IMR-90 (cell line): ENCODE measurements at regions not wholly inside any gene's neighbourhood (a gene's known extent, or its start where the extent isn't known, plus 50 kb on each side); places are given as distances from the start of the nearest gene placed in this dataset.

Experiments
- ATAC-seq: fragments of 200-7000 bp; cut with Tn5 transposase; 2 replicates; pipeline ENCODE4 v1.9.1; 2020; ENCODE audit warnings: low read depth, mild to moderate bottlenecking, moderate library complexity
- BruUV-seq: library from RNA; stranded (reverse); fragments of 400-500 nt; replicated peaks from 2 replicates; lab custom pipeline; 2021; lab: Mats Ljungman, UMichigan
- CTCF ChIA-PET: fragments of 300-600 bp; formaldehyde crosslinking; extraction: SDS; loops from one replicate; lab custom pipeline; 2021; ENCODE audit warnings: antibody characterized with exemption; lab: Yijun Ruan, JAX
- POLR2A ChIA-PET: fragments of 300-600 bp; sonication (Branson Sonifier 250); formaldehyde crosslinking; loops from one replicate; lab custom pipeline; 2022; ENCODE audit warnings: antibody characterized with exemption; ENCODE audit not compliant: unreplicated experiment; lab: Charles Lee
- DNase-seq: peaks from one replicate; pipeline ENCODE4 v3.0.0; 2013
- H2AFZ ChIP-seq: replicated peaks from 2 replicates; pipeline ENCODE3; 2013; ENCODE audit warnings: low read length, mild to moderate bottlenecking; ENCODE audit not compliant: poor library complexity
- H2AK5ac ChIP-seq: 2 replicates; pipeline ENCODE4 v1.6.1; 2013; ENCODE audit warnings: low read depth, low read length, inconsistent platforms
- H2AK9ac ChIP-seq: replicated peaks from 2 replicates; pipeline ENCODE3; 2013; ENCODE audit warnings: mild to moderate bottlenecking, low read depth, low read length, moderate library complexity; ENCODE audit not compliant: poor library complexity
- H2BK120ac ChIP-seq: 2 replicates; pipeline ENCODE4 v1.6.1; 2013; ENCODE audit warnings: low read depth, low read length, inconsistent platforms
- H2BK15ac ChIP-seq: 3 replicates; pipeline ENCODE4 v1.6.1; 2013; ENCODE audit warnings: low read depth, low read length, inconsistent platforms
- H2BK20ac ChIP-seq: 2 replicates; pipeline ENCODE4 v1.6.1; 2013; ENCODE audit warnings: low read depth, mild to moderate bottlenecking, inconsistent platforms, low read length, moderate library complexity
- H2BK5ac ChIP-seq: 2 replicates; pipeline ENCODE4 v1.6.1; 2013; ENCODE audit warnings: mild to moderate bottlenecking, low read depth, low read length, inconsistent platforms; ENCODE audit not compliant: poor library complexity, severe bottlenecking
- H3K14ac ChIP-seq: replicated peaks from 2 replicates; pipeline ENCODE4 v1.6.1; 2013; ENCODE audit warnings: low read depth, low read length, inconsistent platforms
- H3K18ac ChIP-seq: 2 replicates; pipeline ENCODE4 v1.6.1; 2013; ENCODE audit warnings: low read depth, low read length, control low read depth
- H3K23ac ChIP-seq: 2 replicates; pipeline ENCODE4 v1.6.1; 2013; ENCODE audit warnings: low read depth, low read length, inconsistent platforms
- H3K27ac ChIP-seq: 2 replicates; pipeline ENCODE4 v1.5.1; 2013; ENCODE audit warnings: mild to moderate bottlenecking, control low read depth, low read length; ENCODE audit not compliant: insufficient read depth
- H3K27me3 ChIP-seq: 2 replicates; pipeline ENCODE4 v1.6.1; 2013; ENCODE audit warnings: low read length; ENCODE audit not compliant: control insufficient read depth, insufficient read depth
- H3K36me3 ChIP-seq: 2 replicates; pipeline ENCODE4 v1.6.1; 2013; ENCODE audit warnings: low read length, mixed read lengths; ENCODE audit not compliant: control insufficient read depth, insufficient read depth
- H3K4ac ChIP-seq: 2 replicates; pipeline ENCODE4 v1.6.1; 2013; ENCODE audit warnings: low read depth, low read length, inconsistent platforms
- H3K4me1 ChIP-seq: 2 replicates; pipeline ENCODE4 v1.6.1; 2013; ENCODE audit warnings: low read length, mixed read lengths; ENCODE audit not compliant: control insufficient read depth, insufficient read depth
- H3K4me2 ChIP-seq: 2 replicates; pipeline ENCODE4 v1.6.1; 2013; ENCODE audit warnings: low read depth, mild to moderate bottlenecking, control low read depth, low read length, moderate library complexity
- H3K4me3 ChIP-seq: 2 replicates; pipeline ENCODE4 v1.5.1; 2013; ENCODE audit warnings: low read depth, mild to moderate bottlenecking, control low read depth, low read length, moderate library complexity; ENCODE audit not compliant: insufficient read depth
- H3K56ac ChIP-seq: 2 replicates; pipeline ENCODE4 v1.6.1; 2013; ENCODE audit warnings: low read length, inconsistent platforms; ENCODE audit not compliant: insufficient read depth; ENCODE audit errors: extremely low read depth
- H3K79me1 ChIP-seq, 2 experiments: 2 replicates each; pipeline ENCODE4 v1.6.1; 2013; ENCODE audit warnings: low read length in 2 of 2, inconsistent platforms in 1 of 2, low read depth in 1 of 2
- H3K9ac ChIP-seq: 2 replicates; pipeline ENCODE4 v1.6.1; 2013; ENCODE audit warnings: low read depth, low read length, control low read depth
- H3K9me1 ChIP-seq: 2 replicates; pipeline ENCODE4 v1.6.1; 2013; ENCODE audit warnings: low read length, inconsistent platforms; ENCODE audit not compliant: insufficient read depth
- H3K9me3 ChIP-seq: 2 replicates; pipeline ENCODE4 v1.6.1; 2013; ENCODE audit warnings: low read length; ENCODE audit not compliant: control insufficient read depth, insufficient read depth
- H4K20me1 ChIP-seq: 2 replicates; pipeline ENCODE4 v1.6.1; 2013; ENCODE audit warnings: low read length, inconsistent platforms; ENCODE audit not compliant: insufficient read depth
- H4K5ac ChIP-seq: 2 replicates; pipeline ENCODE4 v1.6.1; 2013; ENCODE audit warnings: mild to moderate bottlenecking, low read depth, low read length, control low read depth
- H4K8ac ChIP-seq, 2 experiments: 2 replicates each; pipeline ENCODE4 v1.6.1; 2013; ENCODE audit warnings: low read depth in 2 of 2, low read length in 2 of 2, control low read depth in 1 of 2, inconsistent platforms in 1 of 2
- H4K91ac ChIP-seq: 2 replicates; pipeline ENCODE4 v1.6.1; 2013; ENCODE audit warnings: low read depth, low read length, inconsistent platforms; ENCODE audit not compliant: insufficient read depth
- CEBPB ChIP-seq: IDR thresholded peaks from 2 replicates; pipeline ENCODE4 v1.6.1; 2012; ENCODE audit warnings: low read depth, low read length, improper control_type of control experiment
- CHD1 ChIP-seq: IDR thresholded peaks from 2 replicates; pipeline ENCODE4 v1.6.1; 2012; ENCODE audit warnings: low read depth, low read length, improper control_type of control experiment
- SMC3 ChIP-seq: fragments of 150-350 bp; IDR thresholded peaks from 2 replicates; pipeline ENCODE4 v1.6.1; 2016; ENCODE audit warnings: low read depth, mild to moderate bottlenecking, antibody characterized with exemption, low read length, moderate library complexity
- WGBS, 2 experiments: methylation state at CpG; one replicate each; pipeline versions ENCODE4 v1.1.5 to v1.1.7; 2013; ENCODE audit warnings: missing lambda C conversion rate in 2 of 2; ENCODE audit not compliant: insufficient read length in 1 of 2; ENCODE audit errors: extremely low coverage in 2 of 2; 5-methylcytosine and 5-hydroxymethylcytosine counted together
- dilution Hi-C: fragments of 300-500 bp; cut with HindIII; formaldehyde crosslinking; loops from one replicate; pipeline ENCODE4 v1.14.3; 2018; ENCODE audit warnings: low sequenced_read_pairs; ENCODE audit not compliant: unreplicated experiment
- in situ Hi-C: fragments of 300-500 bp; cut with MboI; formaldehyde crosslinking; loops from 3 replicates; pipeline ENCODE4 v1.14.3; 2019; ENCODE audit warnings: low sequenced_read_pairs, inconsistent platforms, mixed read lengths
- intact Hi-C: fragments of 100-400 bp; cut with micrococcal nuclease; formaldehyde crosslinking; loops from 2 replicates; pipeline ENCODE4 v1.10.0; 2022
- TF ChIP-seq, protein P1 (sequence below): fragments of 150-350 bp; IDR thresholded peaks from 2 replicates; pipeline ENCODE4 v1.6.1; 2016; ENCODE audit warnings: low read depth, mild to moderate bottlenecking, low read length, moderate library complexity, borderline replicate concordance

DNA sequence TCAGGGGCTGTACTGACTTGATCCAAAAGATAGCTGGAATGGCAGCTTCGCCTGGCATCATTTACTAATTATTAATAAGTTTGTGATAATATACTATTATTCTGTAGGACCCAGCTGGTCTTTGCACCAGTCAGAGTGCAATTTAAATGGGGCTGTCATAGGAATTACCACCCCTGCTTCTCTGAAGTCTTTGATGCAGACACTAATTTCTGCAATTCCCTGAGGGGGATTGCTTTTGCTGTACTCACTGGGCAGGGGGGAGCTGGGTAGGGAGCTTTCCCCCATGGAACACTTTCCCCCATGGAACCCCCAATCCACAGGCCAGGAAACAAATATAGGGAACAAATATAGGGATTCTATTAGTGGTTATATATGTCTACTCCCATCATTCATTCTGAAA lies 54.9 kb upstream of the TSKU start:
- no peak overlapping the region for H3K4ac ChIP-seq
- H2AK5ac ChIP-seq, result no peak overlapping the region
- in situ Hi-C loops, result loop anchor here (5.0 to 25.0 kb wide), 2 partner anchors 189 to 309 kb away; partner anchors contain the start of gene B3GNT6
- no peak overlapping the region for H3K23ac ChIP-seq
- H3K18ac ChIP-seq, result no peak overlapping the region
- H3K4me3 ChIP-seq, result no peak overlapping the region
- H2BK20ac ChIP-seq, result no peak overlapping the region
- H2AFZ ChIP-seq, result no peak overlapping the region
- ChIA-PET POLR2A (no interaction called here), CTCF (interaction anchor here (1.3 kb wide), 1 partner anchor 190 kb away, joined by 4 read pairs; no protein-coding TSS in a partner anchor)
- H3K9ac ChIP-seq, result no peak overlapping the region
- ATAC-seq, result no peak
- peaks cover 77% of the 10 kb centered on the region for H3K27me3 ChIP-seq
- no peak overlapping the region for H2BK15ac ChIP-seq
- no peaks in the 10 kb centered on the region for H3K9me1 ChIP-seq
- no peak overlapping the region for H3K14ac ChIP-seq
- TF ChIP-seq CHD1, result no peak
- TF ChIP-seq CEBPB, result no peak
- TF ChIP-seq, protein P1, sequence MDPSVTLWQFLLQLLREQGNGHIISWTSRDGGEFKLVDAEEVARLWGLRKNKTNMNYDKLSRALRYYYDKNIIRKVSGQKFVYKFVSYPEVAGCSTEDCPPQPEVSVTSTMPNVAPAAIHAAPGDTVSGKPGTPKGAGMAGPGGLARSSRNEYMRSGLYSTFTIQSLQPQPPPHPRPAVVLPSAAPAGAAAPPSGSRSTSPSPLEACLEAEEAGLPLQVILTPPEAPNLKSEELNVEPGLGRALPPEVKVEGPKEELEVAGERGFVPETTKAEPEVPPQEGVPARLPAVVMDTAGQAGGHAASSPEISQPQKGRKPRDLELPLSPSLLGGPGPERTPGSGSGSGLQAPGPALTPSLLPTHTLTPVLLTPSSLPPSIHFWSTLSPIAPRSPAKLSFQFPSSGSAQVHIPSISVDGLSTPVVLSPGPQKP, result no peak
- TF ChIP-seq SMC3, result no peak
- no peak overlapping the region for H2BK120ac ChIP-seq
- no peak overlapping the region for H3K4me2 ChIP-seq
- no CpG with 5 or more reads among the region's 1 CpG for WGBS, 2 experiments
- H3K56ac ChIP-seq, result no peak overlapping the region
- intact Hi-C loops, result no loop called here
- no peaks in the 10 kb centered on the region for H3K9me3 ChIP-seq
- no peak overlapping the region for H3K27ac ChIP-seq
- H4K91ac ChIP-seq, result no peak overlapping the region
- no peak overlapping the region for H2BK5ac ChIP-seq
- H3K79me1 ChIP-seq, result no peaks in the 10 kb centered on the region
- no peaks in the 10 kb centered on the region for H4K20me1 ChIP-seq
- no peaks in the 10 kb centered on the region for H3K4me1 ChIP-seq
- BruUV-seq, result no TSS peak
- no peaks in the 10 kb centered on the region for H3K36me3 ChIP-seq
- H4K5ac ChIP-seq, result no peak overlapping the region
- no peak overlapping the region for H2AK9ac ChIP-seq
- no peak overlapping the region for H4K8ac ChIP-seq
- no peak for DNase-seq
- dilution Hi-C loops, result no loop called here
